AG04449 (cell line): ENCODE measurements at regions not wholly inside any gene's neighbourhood (a gene's known extent, or its start where the extent isn't known, plus 50 kb on each side); places are given as distances from the start of the nearest gene placed in this dataset.

Experiments used
- CTCF ChIA-PET: fragments of 350-600 bp; formaldehyde crosslinking; extraction: SDS; loops from one replicate; lab custom pipeline; 2021; ENCODE audit warnings: antibody characterized with exemption; lab: Yijun Ruan, JAX
- POLR2A ChIA-PET: fragments of 400-600, 350-600 bp; formaldehyde crosslinking; extraction: SDS; loops from one replicate; lab custom pipeline; 2020; ENCODE audit warnings: antibody characterized with exemption, inconsistent platforms; lab: Yijun Ruan, JAX
- DNase-seq: peaks from one replicate; pipeline ENCODE4 v3.0.0-alpha.2; 2010; ENCODE audit warnings: low read depth, low spot score
- H3K4me3 ChIP-seq: 2 replicates; pipeline ENCODE4 v1.5.1; 2011; ENCODE audit warnings: low read depth, mild to moderate bottlenecking, control low read depth, low read length
- CTCF ChIP-seq: IDR thresholded peaks from one replicate; pipeline ENCODE4 v1.5.1; 2011; ENCODE audit warnings: mild to moderate bottlenecking, moderate library complexity, low read length, control low read depth, inconsistent platforms; ENCODE audit not compliant: insufficient read depth; ENCODE audit errors: missing control alignments

GRCh38 chr3:154034797-154035330 is 86.3 kb upstream of the ARHGEF26 start:
- no peak for TF ChIP-seq CTCF
- ChIA-PET POLR2A (no interaction called here), CTCF (interaction anchor here (1.0 kb wide), 1 partner anchor 17 kb away, joined by 3 read pairs; no protein-coding TSS in a partner anchor)
- no peak for DNase-seq
- no peak overlapping the region for H3K4me3 ChIP-seq

GRCh38 chr3:154040283-154040682 is 80.9 kb upstream of the ARHGEF26 start:
- H3K4me3 ChIP-seq: no peak overlapping the region
- CTCF ChIA-PET: interaction anchor here (1.3 kb wide), 2 partner anchors 212 to 213 kb away, joined by 4 to 5 read pairs; no protein-coding TSS in a partner anchor
- TF ChIP-seq CTCF: peak; percentile 30
- no peak for DNase-seq
- POLR2A ChIA-PET: no interaction called here

- ChIA-PET POLR2A (no interaction called here), CTCF (no interaction called here)
- H3K4me3 ChIP-seq: no peak overlapping the region
- no peak for TF ChIP-seq CTCF
- no peak for DNase-seq
Observed at GRCh38 chr3:154044671-154045070, 76.5 kb upstream of the ARHGEF26 start.

GRCh38 chr3:154050216-154050615 is 71.0 kb upstream of the ARHGEF26 start:
- ChIA-PET CTCF (no interaction called here), POLR2A (no interaction called here)
- no peak for TF ChIP-seq CTCF
- no peak for DNase-seq
- no peak overlapping the region for H3K4me3 ChIP-seq

GRCh38 chr3:154050766-154051165 is 70.4 kb upstream of the ARHGEF26 start:
- DNase-seq: no peak
- no peak for TF ChIP-seq CTCF
- ChIA-PET CTCF (interaction anchor here (1.0 kb wide), 1 partner anchor 203 kb away, joined by 3 read pairs; no protein-coding TSS in a partner anchor), POLR2A (no interaction called here)
- H3K4me3 ChIP-seq: no peak overlapping the region

- H3K4me3 ChIP-seq: no peak overlapping the region
- DNase-seq: no peak
- CTCF ChIA-PET: no interaction called here
- no peak for TF ChIP-seq CTCF
- POLR2A ChIA-PET: no interaction called here
Observed at GRCh38 chr3:154059833-154060232, 61.4 kb upstream of the ARHGEF26 start.
